Heart left ventricle (tissue), 16 donors: ENCODE measurements at regions not wholly inside any gene's neighbourhood (a gene's known extent, or its start where the extent isn't known, plus 50 kb on each side); places are given as distances from the start of the nearest gene placed in this dataset.

Experiments
- ATAC-seq, 4 donors: fragments of 200-7000 bp; cut with Tn5 transposase; one replicate each; pipeline ENCODE4 v1.9.1; 2020 to 2022; ENCODE audit warnings: moderate library complexity in 4 of 4, mild to moderate bottlenecking in 3 of 4, moderate number of reproducible peaks in 1 of 4
- DNase-seq, 5 donors: peaks; one replicate each; pipeline ENCODE4 v3.0.0-alpha.2; 2020
- H3K27ac ChIP-seq, 12 donors: fragments of 200-600 bp; sonication (generic) in 4 of 12; one replicate each; pipeline versions ENCODE4 v1.5.0 to v1.8.0; 2016 to 2022; ENCODE audit warnings: mild to moderate bottlenecking in 2 of 12
- H3K27me3 ChIP-seq, 9 donors: fragments of 200-600 bp; sonication (generic) in 2 of 9; one replicate each; pipeline versions ENCODE4 v1.5.1 to v1.8.0; 2016 to 2022; ENCODE audit warnings: mild to moderate bottlenecking in 3 of 9
- H3K36me3 ChIP-seq, 9 donors: fragments of 200-600 bp; sonication (generic) in 2 of 9; one replicate each; pipeline versions ENCODE4 v1.5.0 to v1.8.0; 2018 to 2022; ENCODE audit warnings: mild to moderate bottlenecking in 2 of 9
- H3K4me1 ChIP-seq, 12 donors: fragments of 200-600 bp; sonication (generic) in 4 of 12; one replicate each; pipeline versions ENCODE4 v1.5.0 to v1.8.0; 2016 to 2022; ENCODE audit warnings: mild to moderate bottlenecking in 3 of 12
- H3K4me3 ChIP-seq, 12 donors: fragments of 200-600 bp; sonication (generic) in 4 of 12; one replicate each; pipeline versions ENCODE4 v1.5.0 to v1.8.0; 2017 to 2022; ENCODE audit warnings: mild to moderate bottlenecking in 9 of 12, moderate library complexity in 4 of 12
- H3K9me3 ChIP-seq, 12 donors: fragments of 200-600 bp; sonication (generic) in 4 of 12; one replicate each; pipeline versions ENCODE4 v1.5.0 to v1.8.0; 2016 to 2022; ENCODE audit warnings: mild to moderate bottlenecking in 1 of 12
- POLR2A ChIP-seq, 2 donors: fragments of 450-650 bp; IDR thresholded peaks; one replicate each; pipeline ENCODE4 v1.6.1; 2017; ENCODE audit warnings: antibody characterized with exemption in 2 of 2, mild to moderate bottlenecking in 2 of 2, moderate library complexity in 2 of 2
- WGBS, 4 donors: extraction: QIAGEN DNeasy Blood & Tissue Kit in 2 of 4; methylation state at CpG; one replicate each; pipeline versions ENCODE4 v1.1.5 to v1.1.7; 2013 to 2018; 5-methylcytosine and 5-hydroxymethylcytosine counted together
- intact Hi-C, 10 donors: fragments of 100-400 bp; cut with DNase I; formaldehyde crosslinking; loops; one replicate each; pipeline versions ENCODE4 v1.11.1 to v1.14.2; 2022
- TF ChIP-seq, protein P1 (sequence below), 12 donors: fragments of 200-600 bp; sonication (generic) in 4 of 12; IDR thresholded peaks; one replicate each; pipeline versions ENCODE4 v1.5.0 to v1.8.0; 2018 to 2022; ENCODE audit warnings: antibody characterized with exemption in 12 of 12, mild to moderate bottlenecking in 5 of 12
- donor health status: ischemic (EF 13 %, LVEDD 7.1; RV severe dilation, severe dysfunction).
- donor health status: healthy with polysubstance abuse.
- donor health status: DM: no; HTN: yes; CAD: no.
- donor health status: DM: no; HTN: no; CAD: no.
- donor health status: ischemic (EF 25% LVEDD 6.9; RV normal size, moderate dysfunction).
- donor health status: ischemic (EF 25% LVEDD 5.7; RV mildly dilated, moderate dysfunction).
- donor health status: healthy.
- donor health status: DM: yes; HTN: yes; CAD: no.
- donor health status: ischemic (EF 35%, LVEDD 5.7; RV mildly dilated, moderate dysfunction).
- donor health status: nonischemic (EF 11% LVEDD 7.7; RV severe dilation, severe dysfunction).
- donor health status: DM: yes; HTN: yes; CAD: no.
- donor health status: PGD.
- donor health status: ischemic (EF 29% LVEDD 5.4; RV normal size, mild dysfunction).
- donor health status: nonischemic (EF 23%, LVEDD 6.1; RV moderate dilation, normal function).

DNA sequence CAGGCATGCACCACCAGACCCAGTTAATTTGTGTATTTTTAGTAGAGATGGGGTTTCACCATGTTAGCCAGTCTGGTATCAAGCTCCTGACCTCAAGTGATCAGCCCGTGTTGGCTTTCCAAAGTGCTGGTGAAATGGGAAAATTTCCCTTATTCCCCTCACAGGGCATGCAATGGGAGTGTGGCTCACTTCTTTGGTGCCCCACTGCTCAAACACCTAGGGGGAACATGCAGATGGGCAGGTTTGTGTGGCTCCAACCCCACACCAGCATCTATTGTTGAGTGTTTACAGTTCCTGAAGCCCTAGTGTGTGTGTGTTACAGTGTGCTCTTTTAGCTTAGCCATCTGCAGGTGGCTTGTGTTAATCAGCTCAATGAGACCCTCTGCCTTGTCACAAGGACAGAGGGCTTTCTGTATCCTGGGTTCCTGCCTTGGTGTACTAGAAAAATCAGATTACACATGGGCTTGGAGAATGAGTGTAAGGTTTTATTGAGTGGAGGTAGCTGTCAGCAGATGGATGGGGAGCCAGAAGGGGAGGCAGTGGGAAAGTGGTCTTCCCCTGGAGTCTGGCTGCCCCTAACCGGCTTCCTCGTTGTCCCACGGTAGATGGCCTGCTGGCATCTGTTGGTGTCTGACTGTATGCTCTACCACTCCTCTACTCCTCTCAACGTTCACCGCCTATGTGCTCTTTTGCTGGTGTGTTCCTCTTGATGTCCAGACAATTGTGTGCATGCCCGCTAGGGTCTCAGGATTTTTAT is 248.1 kb upstream of the CBLB start:
- no peaks in the 10 kb centered on the region for H3K9me3 ChIP-seq
- H3K27me3 ChIP-seq: no peaks in the 10 kb centered on the region
- WGBS, 4 donors: 96 to 99% (median 96%) methylated on average over 7 of the region's 7 CpGs
- TF ChIP-seq, protein P1, sequence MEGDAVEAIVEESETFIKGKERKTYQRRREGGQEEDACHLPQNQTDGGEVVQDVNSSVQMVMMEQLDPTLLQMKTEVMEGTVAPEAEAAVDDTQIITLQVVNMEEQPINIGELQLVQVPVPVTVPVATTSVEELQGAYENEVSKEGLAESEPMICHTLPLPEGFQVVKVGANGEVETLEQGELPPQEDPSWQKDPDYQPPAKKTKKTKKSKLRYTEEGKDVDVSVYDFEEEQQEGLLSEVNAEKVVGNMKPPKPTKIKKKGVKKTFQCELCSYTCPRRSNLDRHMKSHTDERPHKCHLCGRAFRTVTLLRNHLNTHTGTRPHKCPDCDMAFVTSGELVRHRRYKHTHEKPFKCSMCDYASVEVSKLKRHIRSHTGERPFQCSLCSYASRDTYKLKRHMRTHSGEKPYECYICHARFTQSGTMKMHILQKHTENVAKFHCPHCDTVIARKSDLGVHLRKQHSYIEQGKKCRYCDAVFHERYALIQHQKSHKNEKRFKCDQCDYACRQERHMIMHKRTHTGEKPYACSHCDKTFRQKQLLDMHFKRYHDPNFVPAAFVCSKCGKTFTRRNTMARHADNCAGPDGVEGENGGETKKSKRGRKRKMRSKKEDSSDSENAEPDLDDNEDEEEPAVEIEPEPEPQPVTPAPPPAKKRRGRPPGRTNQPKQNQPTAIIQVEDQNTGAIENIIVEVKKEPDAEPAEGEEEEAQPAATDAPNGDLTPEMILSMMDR (IDR thresholded peaks at IDR 0.05): no peak
- no peak for TF ChIP-seq POLR2A (IDR thresholded peaks at IDR 0.05)
- intact Hi-C loops: no loop called here
- no peak for DNase-seq
- no peak overlapping the region for H3K4me3 ChIP-seq
- no peaks in the 10 kb centered on the region for H3K36me3 ChIP-seq
- no peak for ATAC-seq
- peaks cover 0 to 14% (median 0%) of the 10 kb centered on the region in 12 donors for H3K4me1 ChIP-seq
- no peak overlapping the region for H3K27ac ChIP-seq

DNA sequence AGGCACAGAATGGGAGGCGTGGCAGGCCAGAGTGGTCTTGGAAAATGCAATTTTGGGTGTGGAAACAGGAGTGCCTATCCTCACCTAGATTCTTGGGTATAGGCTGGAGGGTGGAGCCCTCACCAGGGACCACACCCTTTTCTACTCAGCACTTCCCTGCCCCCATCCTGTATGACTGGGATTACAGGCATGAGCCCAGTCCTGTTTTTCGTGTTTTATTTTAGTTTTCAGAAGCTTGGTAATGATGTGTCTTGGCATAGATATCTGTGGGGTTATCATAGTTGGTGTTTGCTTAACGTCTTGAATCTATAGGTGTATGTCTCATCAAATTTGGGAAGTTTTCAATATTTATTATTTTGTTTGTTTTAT is 248.7 kb upstream of the CBLB start:
- Histone ChIP-seq H3K36me3 (no peaks in the 10 kb centered on the region), H3K9me3 (no peaks in the 10 kb centered on the region), H3K4me1 (peaks cover 0 to 14% (median 0%) of the 10 kb centered on the region in 12 donors), H3K27me3 (no peaks in the 10 kb centered on the region), H3K4me3 (no peak overlapping the region), H3K27ac (no peak overlapping the region)
- 91 to 97% (median 92%) methylated on average over 3 of the region's 3 CpGs for WGBS, 4 donors
- DNase-seq (no peak), ATAC-seq (no peak)
- intact Hi-C loops: no loop called here
- no peak for TF ChIP-seq POLR2A (IDR thresholded peaks at IDR 0.05)
- TF ChIP-seq, protein P1 (IDR thresholded peaks at IDR 0.05): no peak

DNA sequence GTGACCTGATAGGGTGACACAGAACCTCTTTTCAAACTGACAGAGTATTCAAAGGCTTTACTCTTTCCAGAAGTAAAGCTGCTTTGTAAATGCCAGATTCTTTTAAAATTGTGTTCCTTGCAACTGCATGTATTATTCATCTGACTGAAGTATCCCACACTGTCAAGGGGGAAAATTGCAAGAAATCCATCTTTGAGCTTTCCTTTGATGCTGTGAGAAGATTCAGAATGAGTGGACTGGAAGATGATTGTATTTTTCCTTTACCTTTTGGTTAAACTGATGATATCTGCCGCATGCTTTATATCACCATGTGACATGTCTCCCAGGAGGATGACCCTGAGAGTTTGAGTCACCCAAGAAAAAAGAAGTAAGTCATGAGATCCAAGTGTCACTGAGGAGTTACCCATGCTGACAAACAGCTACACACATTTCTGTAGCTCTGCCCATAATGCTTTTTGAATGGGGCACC is 250.8 kb upstream of the CBLB start:
- no peaks in the 10 kb centered on the region for H3K9me3 ChIP-seq
- H3K4me1 ChIP-seq: peaks cover 0 to 14% (median 0%) of the 10 kb centered on the region in 12 donors
- no peak for TF ChIP-seq POLR2A (IDR thresholded peaks at IDR 0.05)
- TF ChIP-seq, protein P1 (IDR thresholded peaks at IDR 0.05): no peak
- intact Hi-C loops: loop anchor here in 1 of 10 donors (5.0 kb wide), 1 partner anchor 432 kb away; no protein-coding TSS in a partner anchor
- no peaks in the 10 kb centered on the region for H3K27me3 ChIP-seq
- no peaks in the 10 kb centered on the region for H3K36me3 ChIP-seq
- ATAC-seq (no peak), DNase-seq (no peak)
- 88 to 95% (median 91%) methylated on average over 1 of the region's 1 CpG for WGBS, 4 donors
- H3K27ac ChIP-seq: peak overlapping the region in 1 of 12 donors; percentile 33
- H3K4me3 ChIP-seq: no peak overlapping the region

DNA sequence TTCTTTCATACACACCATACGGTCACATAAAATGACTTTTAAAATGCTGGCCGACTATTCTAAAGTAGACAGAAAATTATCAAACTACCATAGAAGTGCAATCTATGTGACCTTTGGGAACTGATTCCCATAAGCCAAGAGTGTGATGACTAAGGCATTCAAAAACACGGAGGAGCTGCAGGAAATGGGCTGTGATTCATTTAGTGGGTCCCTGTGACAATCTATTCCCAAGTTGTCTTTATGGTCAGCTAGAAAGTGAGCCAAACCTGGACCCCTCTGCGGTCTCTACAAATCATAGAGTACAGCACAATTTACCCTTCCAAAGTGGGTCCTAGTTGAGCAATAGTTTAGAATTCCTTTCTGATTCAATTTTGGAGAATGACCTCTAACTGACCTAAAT is 251.5 kb upstream of the CBLB start:
- ATAC-seq (no peak), DNase-seq (no peak)
- intact Hi-C loops: loop anchor here in 1 of 10 donors (5.0 kb wide), 1 partner anchor 433 kb away; no protein-coding TSS in a partner anchor
- Histone ChIP-seq H3K4me3 (no peak overlapping the region), H3K27ac (peak overlapping the region in 1 of 12 donors; percentile 33), H3K36me3 (no peaks in the 10 kb centered on the region), H3K4me1 (peaks cover 0 to 14% (median 0%) of the 10 kb centered on the region in 12 donors), H3K27me3 (no peaks in the 10 kb centered on the region), H3K9me3 (no peaks in the 10 kb centered on the region)
- TF ChIP-seq POLR2A (IDR thresholded peaks at IDR 0.05): no peak
- TF ChIP-seq, protein P1 (IDR thresholded peaks at IDR 0.05): no peak
- WGBS, 4 donors: 62 to 73% (median 66%) methylated on average over 4 of the region's 4 CpGs
